ENCODE measurements at regions not wholly inside any gene's neighbourhood (a gene's known extent, or its start where the extent isn't known, plus 50 kb on each side); places are given as distances from the start of the nearest gene placed in this dataset.
"Not testable (repeated sequence)": the region's sequence is repeated elsewhere in the genome, so short reads cannot be mapped to it uniquely, and the experiment has no call there.

GRCh38 chr2:100714396-100715010 is 105.4 kb upstream of the NPAS2 start:
- not testable (repeated sequence) for TF ChIP-seq ZNF274 (IDR thresholded peaks at IDR 0.05; ENCODE audit: low read depth, low read length); YY1 (IDR thresholded peaks at IDR 0.05; ENCODE audit: insufficient read depth, insufficient read length); SUZ12 (IDR thresholded peaks at IDR 0.05; ENCODE audit: extremely low read depth, insufficient read depth, insufficient read length)

Data from NT2/D1 (cell line).